WTC11 (cell line): ENCODE measurements at regions not wholly inside any gene's neighbourhood (a gene's known extent, or its start where the extent isn't known, plus 50 kb on each side); places are given as distances from the start of the nearest gene placed in this dataset.

Source experiments
- ATAC-seq: fragments of 200-7000 bp; cut with Tn5 transposase; 2 replicates; pipeline ENCODE4 v1.10.0; 2021; ENCODE audit warnings: mild to moderate bottlenecking, moderate library complexity
- CTCF ChIA-PET: fragments of 300-600 bp; sonication (Branson Sonifier 250); formaldehyde crosslinking; loops from one replicate; lab custom pipeline; 2021; ENCODE audit warnings: antibody characterized with exemption; lab: Charles Lee
- POLR2A ChIA-PET: fragments of 350-600 bp; sonication (Branson Sonifier 250); formaldehyde crosslinking; loops from one replicate; lab custom pipeline; 2021; ENCODE audit warnings: antibody characterized with exemption; lab: Charles Lee
- DNase-seq: peaks from one replicate; pipeline ENCODE4 v3.0.0; 2021; ENCODE audit warnings: low spot score
- H3K27ac Mint-ChIP-seq: 2 replicates; pipeline ENCODE4 v1.8.0; 2021; ENCODE audit warnings: mixed read lengths
- H3K27me3 Mint-ChIP-seq: 2 replicates; pipeline ENCODE4 v1.8.0; 2021; ENCODE audit warnings: low read depth, mild to moderate bottlenecking, moderate library complexity, mixed read lengths
- H3K36me3 Mint-ChIP-seq: 2 replicates; pipeline ENCODE4 v1.8.0; 2021; ENCODE audit warnings: mixed read lengths
- H3K4me1 Mint-ChIP-seq: 2 replicates; pipeline ENCODE4 v1.8.0; 2022; ENCODE audit warnings: mixed read lengths
- H3K4me3 Mint-ChIP-seq: 2 replicates; pipeline ENCODE4 v1.8.0; 2021; ENCODE audit warnings: mild to moderate bottlenecking, moderate library complexity, mixed read lengths
- H3K9me3 Mint-ChIP-seq: 2 replicates; pipeline ENCODE4 v1.8.0; 2021; ENCODE audit warnings: mixed read lengths
- ATF1 ChIP-seq: sonication (generic); formaldehyde crosslinking; IDR thresholded peaks from 2 replicates; pipeline ENCODE4 v1.8.1; 2023; ENCODE audit warnings: mild to moderate bottlenecking, moderate library complexity, missing genetic modification reagents
- ATF3 ChIP-seq: sonication (generic); formaldehyde crosslinking; conservative IDR thresholded peaks from 2 replicates; pipeline ENCODE4 v1.8.1; 2022; ENCODE audit warnings: mild to moderate bottlenecking, missing genetic modification reagents
- EMX1 ChIP-seq: fragments of 250-450 bp; sonication (Bioruptor Pico); IDR thresholded peaks from 2 replicates; pipeline ENCODE4 v1.8.0; 2021; ENCODE audit warnings: mild to moderate bottlenecking
- GABPB1 ChIP-seq: sonication (generic); formaldehyde crosslinking; IDR thresholded peaks from 2 replicates; pipeline ENCODE4 v1.8.1; 2023; ENCODE audit warnings: mild to moderate bottlenecking, missing genetic modification reagents
- HMGA2 ChIP-seq: fragments of 250-450 bp; sonication (Bioruptor Pico); IDR thresholded peaks from 2 replicates; pipeline ENCODE4 v1.4.0; 2021; ENCODE audit warnings: mild to moderate bottlenecking, moderate library complexity
- JUN ChIP-seq: sonication (generic); formaldehyde crosslinking; IDR thresholded peaks from 2 replicates; pipeline ENCODE4 v1.8.0; 2023; ENCODE audit warnings: mild to moderate bottlenecking, missing genetic modification reagents
- KAT7 ChIP-seq: sonication (generic); formaldehyde crosslinking; IDR thresholded peaks from 2 replicates; pipeline ENCODE4 v1.8.1; 2023; ENCODE audit warnings: missing genetic modification reagents, mild to moderate bottlenecking, borderline replicate concordance
- MLX ChIP-seq: sonication (generic); formaldehyde crosslinking; IDR thresholded peaks from 2 replicates; pipeline ENCODE4 v1.8.1; 2023; ENCODE audit warnings: mild to moderate bottlenecking, missing genetic modification reagents, moderate library complexity
- MXD4 ChIP-seq: fragments of 250-450 bp; sonication (Bioruptor Pico); IDR thresholded peaks from 2 replicates; pipeline ENCODE4 v1.8.0; 2021; ENCODE audit warnings: mild to moderate bottlenecking, moderate library complexity, borderline replicate concordance
- NFE2L1 ChIP-seq: sonication (generic); formaldehyde crosslinking; IDR thresholded peaks from 2 replicates; pipeline ENCODE4 v1.8.1; 2023; ENCODE audit warnings: missing genetic modification reagents
- NFYB ChIP-seq: sonication (generic); formaldehyde crosslinking; conservative IDR thresholded peaks from 2 replicates; pipeline ENCODE4 v1.8.0; 2022; ENCODE audit warnings: low read depth, missing genetic modification reagents
- NR1H2 ChIP-seq: sonication (generic); formaldehyde crosslinking; IDR thresholded peaks from 2 replicates; pipeline ENCODE4 v1.9.0; 2021; ENCODE audit warnings: mild to moderate bottlenecking, moderate library complexity, missing genetic modification reagents
- NR2C2 ChIP-seq: sonication (generic); formaldehyde crosslinking; IDR thresholded peaks from 2 replicates; pipeline ENCODE4 v1.8.0; 2022; ENCODE audit warnings: mild to moderate bottlenecking, missing genetic modification reagents
- PREB ChIP-seq: sonication (generic); formaldehyde crosslinking; IDR thresholded peaks from 2 replicates; pipeline ENCODE4 v1.8.1; 2022; ENCODE audit warnings: mild to moderate bottlenecking, missing genetic modification reagents, moderate library complexity, borderline replicate concordance
- PRRX2 ChIP-seq: fragments of 250-450 bp; sonication (Bioruptor Pico); IDR thresholded peaks from 2 replicates; pipeline ENCODE4 v1.8.0; 2021; ENCODE audit warnings: mild to moderate bottlenecking
- RORB ChIP-seq: fragments of 250-450 bp; sonication (Bioruptor Pico); IDR thresholded peaks from 2 replicates; pipeline ENCODE4 v1.9.0; 2021; ENCODE audit warnings: mild to moderate bottlenecking
- SP1 ChIP-seq: sonication (generic); formaldehyde crosslinking; conservative IDR thresholded peaks from 2 replicates; pipeline ENCODE4 v1.8.1; 2022; ENCODE audit warnings: missing genetic modification reagents
- STAT6 ChIP-seq: sonication (generic); formaldehyde crosslinking; conservative IDR thresholded peaks from 2 replicates; pipeline ENCODE4 v1.8.1; 2023; ENCODE audit warnings: mild to moderate bottlenecking, low read depth, missing genetic modification reagents, moderate library complexity
- TEAD4 ChIP-seq: sonication (generic); formaldehyde crosslinking; IDR thresholded peaks from 2 replicates; pipeline ENCODE4 v1.8.0; 2022; ENCODE audit warnings: mild to moderate bottlenecking, missing genetic modification reagents
- TP53 ChIP-seq: sonication (generic); formaldehyde crosslinking; IDR thresholded peaks from 2 replicates; pipeline ENCODE4 v1.8.1; 2023; ENCODE audit warnings: mild to moderate bottlenecking, missing genetic modification reagents
- ZMAT4 ChIP-seq: fragments of 250-450 bp; sonication (Bioruptor Pico); IDR thresholded peaks from 2 replicates; pipeline ENCODE4 v1.9.0; 2021; ENCODE audit warnings: mild to moderate bottlenecking
- ZNF232 ChIP-seq: sonication (generic); formaldehyde crosslinking; IDR thresholded peaks from 2 replicates; pipeline ENCODE4 v1.8.0; 2022; ENCODE audit warnings: mild to moderate bottlenecking, missing genetic modification reagents
- ZNF281 ChIP-seq: sonication (generic); formaldehyde crosslinking; IDR thresholded peaks from 2 replicates; pipeline ENCODE4 v1.8.0; 2023; ENCODE audit warnings: mild to moderate bottlenecking, missing genetic modification reagents
- ZNF671 ChIP-seq: fragments of 250-450 bp; sonication (Bioruptor Pico); IDR thresholded peaks from 2 replicates; pipeline ENCODE4 v1.8.0; 2021; ENCODE audit warnings: mild to moderate bottlenecking

- CTCF ChIA-PET = no interaction called here
- no peaks in the 10 kb centered on the region for H3K4me1 Mint-ChIP-seq
These were observed 217.0 kb downstream of the S1PR1 start for GRCh38 chr1:101453844-101454243.

GRCh38 chr1:101455166-101455565 lies 218.3 kb downstream of the S1PR1 start:
- H3K4me3 Mint-ChIP-seq = no peak overlapping the region
- no peak for DNase-seq
- no peaks in the 10 kb centered on the region for H3K4me1 Mint-ChIP-seq
- CTCF ChIA-PET = interaction anchor here (1.3 to 2.4 kb wide), 2 partner anchors 97 to 146 kb away, joined by 4 to 12 read pairs; no protein-coding TSS in a partner anchor
- H3K27me3 Mint-ChIP-seq = no peaks in the 10 kb centered on the region
- POLR2A ChIA-PET = interaction anchor here (0.5 to 0.6 kb wide), 2 partner anchors 79 to 80 kb away, joined by 4 to 6 read pairs; no protein-coding TSS in a partner anchor
- ATAC-seq = no peak
- no peaks in the 10 kb centered on the region for H3K36me3 Mint-ChIP-seq
- no peak overlapping the region for H3K27ac Mint-ChIP-seq
- no peaks in the 10 kb centered on the region for H3K9me3 Mint-ChIP-seq
- no peak for TF ChIP-seq NR1H2 (CRISPR knock-in tag)
- TF ChIP-seq STAT6 (CRISPR knock-in tag) = no peak
- TF ChIP-seq JUN (CRISPR knock-in tag) = no peak
- no peak for TF ChIP-seq MLX
- no peak for TF ChIP-seq NFYB (CRISPR knock-in tag)
- TF ChIP-seq RORB (CRISPR knock-in tag) = no peak
- TF ChIP-seq SP1 (CRISPR knock-in tag) = no peak
- TF ChIP-seq TP53 (CRISPR knock-in tag) = no peak
- no peak for TF ChIP-seq ZNF671 (CRISPR knock-in tag)
- TF ChIP-seq EMX1 (CRISPR knock-in tag) = no peak
- TF ChIP-seq ZMAT4 (CRISPR knock-in tag) = no peak
- TF ChIP-seq GABPB1 (CRISPR knock-in tag) = no peak
- TF ChIP-seq HMGA2 (CRISPR knock-in tag) = no peak
- no peak for TF ChIP-seq NR2C2 (CRISPR knock-in tag)
- no peak for TF ChIP-seq ZNF232 (CRISPR knock-in tag)
- no peak for TF ChIP-seq ATF1 (CRISPR knock-in tag)

More at GRCh38 chr1:101453844-101454243, 217.0 kb downstream of the S1PR1 start:
- H3K4me3 Mint-ChIP-seq = no peak overlapping the region
- no peak overlapping the region for H3K27ac Mint-ChIP-seq
- H3K9me3 Mint-ChIP-seq = no peaks in the 10 kb centered on the region
- no peaks in the 10 kb centered on the region for H3K36me3 Mint-ChIP-seq
- TF ChIP-seq MLX = no peak
- no peak for TF ChIP-seq ZNF671 (CRISPR knock-in tag)
- TF ChIP-seq PREB (CRISPR knock-in tag) = no peak
- TF ChIP-seq KAT7 (CRISPR knock-in tag) = no peak
- TF ChIP-seq ATF3 (CRISPR knock-in tag) = no peak
- no peak for TF ChIP-seq MXD4
- TF ChIP-seq NFE2L1 (CRISPR knock-in tag) = no peak
- no peak for TF ChIP-seq TEAD4 (CRISPR knock-in tag)
- no peak for TF ChIP-seq ATF1 (CRISPR knock-in tag)
- TF ChIP-seq PRRX2 (CRISPR knock-in tag) = no peak
- TF ChIP-seq NR1H2 (CRISPR knock-in tag) = no peak
- no peak for TF ChIP-seq ZNF281 (CRISPR knock-in tag)
- POLR2A ChIA-PET = no interaction called here
- no peak for ATAC-seq
- DNase-seq = no peak
- H3K27me3 Mint-ChIP-seq = no peaks in the 10 kb centered on the region
